ENCODE measurements at regions not wholly inside any gene's neighbourhood (a gene's known extent, or its start where the extent isn't known, plus 50 kb on each side); places are given as distances from the start of the nearest gene placed in this dataset.

- no peak for TF ChIP-seq POLR2A (IDR thresholded peaks at IDR 0.05)
- TF ChIP-seq, protein P1, sequence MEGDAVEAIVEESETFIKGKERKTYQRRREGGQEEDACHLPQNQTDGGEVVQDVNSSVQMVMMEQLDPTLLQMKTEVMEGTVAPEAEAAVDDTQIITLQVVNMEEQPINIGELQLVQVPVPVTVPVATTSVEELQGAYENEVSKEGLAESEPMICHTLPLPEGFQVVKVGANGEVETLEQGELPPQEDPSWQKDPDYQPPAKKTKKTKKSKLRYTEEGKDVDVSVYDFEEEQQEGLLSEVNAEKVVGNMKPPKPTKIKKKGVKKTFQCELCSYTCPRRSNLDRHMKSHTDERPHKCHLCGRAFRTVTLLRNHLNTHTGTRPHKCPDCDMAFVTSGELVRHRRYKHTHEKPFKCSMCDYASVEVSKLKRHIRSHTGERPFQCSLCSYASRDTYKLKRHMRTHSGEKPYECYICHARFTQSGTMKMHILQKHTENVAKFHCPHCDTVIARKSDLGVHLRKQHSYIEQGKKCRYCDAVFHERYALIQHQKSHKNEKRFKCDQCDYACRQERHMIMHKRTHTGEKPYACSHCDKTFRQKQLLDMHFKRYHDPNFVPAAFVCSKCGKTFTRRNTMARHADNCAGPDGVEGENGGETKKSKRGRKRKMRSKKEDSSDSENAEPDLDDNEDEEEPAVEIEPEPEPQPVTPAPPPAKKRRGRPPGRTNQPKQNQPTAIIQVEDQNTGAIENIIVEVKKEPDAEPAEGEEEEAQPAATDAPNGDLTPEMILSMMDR (IDR thresholded peaks at IDR 0.05) = no peak
Measured at GRCh38 chr3:177981576-177981975, 554.7 kb upstream of the KCNMB2 start.

Data from adrenal gland (tissue), 5 donors.